Endothelial cell of umbilical vein (primary cell): ENCODE measurements at regions not wholly inside any gene's neighbourhood (a gene's known extent, or its start where the extent isn't known, plus 50 kb on each side); places are given as distances from the start of the nearest gene placed in this dataset.

Experiments
- BruUV-seq: library from RNA; stranded (reverse); fragments of 400-500 nt; replicated peaks from 2 replicates; lab custom pipeline; 2021; lab: Mats Ljungman, UMichigan
- CTCF ChIA-PET: fragments of 300-600, 350-600 bp; sonication (Branson Sonifier 250); formaldehyde crosslinking; loops from one replicate; lab custom pipeline; 2021; ENCODE audit warnings: antibody characterized with exemption, inconsistent platforms; lab: Charles Lee
- POLR2A ChIA-PET: fragments of 300-600, 350-600 bp; sonication (Branson Sonifier 250); formaldehyde crosslinking; loops from one replicate; lab custom pipeline; 2021; ENCODE audit warnings: antibody characterized with exemption, inconsistent platforms; lab: Charles Lee
- DNase-seq: peaks from one replicate; pipeline ENCODE4 v3.0.0-alpha.2; 2011; ENCODE audit warnings: low read depth, low spot score
- FAIRE-seq: peaks from 2 replicates; lab custom pipeline; 2011; peaks lifted over from hg19 to GRCh38; lab: Jason Lieb, UNC
- H2AFZ ChIP-seq: 2 replicates; pipeline ENCODE4 v1.6.0; 2012; ENCODE audit warnings: low read depth, low read length, control low read depth, inconsistent platforms
- H3K27ac ChIP-seq: 2 replicates; pipeline ENCODE4 v1.5.1; 2011; ENCODE audit warnings: low read depth, mild to moderate bottlenecking, control low read depth, low read length, moderate library complexity; ENCODE audit not compliant: insufficient read depth
- H3K27me3 ChIP-seq, 2 experiments: 2 replicates each; pipeline versions ENCODE4 v1.6.0 to v1.6.1; 2011; ENCODE audit warnings: low read length in 2 of 2, mixed read lengths in 1 of 2; ENCODE audit not compliant: control insufficient read depth in 2 of 2, insufficient read depth in 2 of 2
- H3K36me3 ChIP-seq, 2 experiments: 2 replicates in 1 of 2; 3 replicates in 1 of 2; pipeline ENCODE4 v1.5.1; 2011; ENCODE audit warnings: low read length in 2 of 2, mild to moderate bottlenecking in 1 of 2, moderate library complexity in 1 of 2; ENCODE audit not compliant: control insufficient read depth in 2 of 2, insufficient read depth in 2 of 2; ENCODE audit errors: extremely low read depth in 1 of 2
- H3K4me1 ChIP-seq: 3 replicates; pipeline ENCODE4 v1.5.1; 2011; ENCODE audit warnings: mild to moderate bottlenecking, low read length; ENCODE audit not compliant: control insufficient read depth, insufficient read depth; ENCODE audit errors: extremely low read depth
- H3K4me2 ChIP-seq: 2 replicates; pipeline ENCODE4 v1.6.1; 2011; ENCODE audit warnings: low read length, control low read depth, mixed read lengths; ENCODE audit not compliant: insufficient read depth
- H3K4me3 ChIP-seq, 3 experiments: fragments of 200-600 bp in 1 of 3; sonication (generic), shearing (Covaris generic) in 1 of 3; replicated peaks in 1 of 3; 2 replicates each; pipeline ENCODE4 v1.5.1; 2011 to 2016; ENCODE audit warnings: control low read depth in 3 of 3, low read length in 3 of 3, mild to moderate bottlenecking in 2 of 3, inconsistent platforms in 1 of 3, low read depth in 1 of 3, moderate library complexity in 1 of 3; ENCODE audit not compliant: insufficient read depth in 1 of 3
- H3K79me2 ChIP-seq: 2 replicates; pipeline ENCODE4 v1.6.0; 2012; ENCODE audit warnings: low read length, inconsistent platforms; ENCODE audit not compliant: control insufficient read depth, insufficient read depth
- H3K9ac ChIP-seq: replicated peaks from 2 replicates; pipeline ENCODE3; 2011; ENCODE audit warnings: low read length, control low read depth; ENCODE audit not compliant: insufficient read depth; ENCODE audit errors: extremely low read depth
- H3K9me1 ChIP-seq: replicated peaks from 3 replicates; pipeline ENCODE4 v1.6.0; 2011; ENCODE audit warnings: mild to moderate bottlenecking, low read length; ENCODE audit not compliant: control insufficient read depth, insufficient read depth; ENCODE audit errors: extremely low read depth
- H3K9me3 ChIP-seq: replicated peaks from 2 replicates; pipeline ENCODE4 v1.5.1; 2012; ENCODE audit warnings: low read length, inconsistent platforms; ENCODE audit not compliant: control insufficient read depth, insufficient read depth
- H4K20me1 ChIP-seq: replicated peaks from 2 replicates; pipeline ENCODE3; 2011; ENCODE audit warnings: mild to moderate bottlenecking, low read length; ENCODE audit not compliant: control insufficient read depth, insufficient read depth; ENCODE audit errors: extremely low read depth
- CTCF ChIP-seq, 2 donors: IDR thresholded peaks; 1 replicate in 1 of 2; 2 replicates in 1 of 2; pipeline ENCODE4 v1.5.1; 2011; ENCODE audit warnings: low read length in 2 of 2, mild to moderate bottlenecking in 2 of 2, moderate library complexity in 2 of 2, control low read depth in 1 of 2, inconsistent platforms in 1 of 2, low read depth in 1 of 2; ENCODE audit not compliant: insufficient read depth in 1 of 2; ENCODE audit errors: extremely low read depth in 1 of 2
- EZH2 ChIP-seq: IDR thresholded peaks from 2 replicates; pipeline ENCODE4 v1.6.1; 2012; ENCODE audit warnings: borderline replicate concordance, low read depth, mild to moderate bottlenecking, moderate library complexity, low read length, inconsistent platforms; ENCODE audit not compliant: severe bottlenecking
- FOS ChIP-seq: IDR thresholded peaks from 2 replicates; pipeline ENCODE4 v1.6.1; 2011; ENCODE audit warnings: mild to moderate bottlenecking, low read length, moderate library complexity, borderline replicate concordance; ENCODE audit not compliant: insufficient read depth
- GATA2 ChIP-seq: IDR thresholded peaks from 2 replicates; pipeline ENCODE4 v1.7.0; 2011; ENCODE audit warnings: low read depth, mild to moderate bottlenecking, moderate library complexity, mixed read lengths, low read length; ENCODE audit not compliant: insufficient read length, insufficient read depth
- JUN ChIP-seq: IDR thresholded peaks from 2 replicates; pipeline ENCODE4 v1.6.1; 2011; ENCODE audit warnings: borderline replicate concordance, low read depth; ENCODE audit not compliant: insufficient read length, insufficient read depth
- MYC ChIP-seq: IDR thresholded peaks from one replicate; pipeline ENCODE4 v1.6.1; 2011; ENCODE audit warnings: mild to moderate bottlenecking, low read depth, low read length
- POLR2A ChIP-seq: IDR thresholded peaks from 2 replicates; pipeline ENCODE4 v1.6.1; 2012; ENCODE audit warnings: low read depth, mild to moderate bottlenecking, control low read depth, low read length
- POLR2AphosphoS5 ChIP-seq: IDR thresholded peaks from 2 replicates; pipeline ENCODE4 v1.6.1; 2012; ENCODE audit warnings: low read depth, mild to moderate bottlenecking, control low read depth, low read length, moderate library complexity; ENCODE audit not compliant: insufficient read depth
- dilution Hi-C: fragments of 300-500 bp; cut with MboI; formaldehyde crosslinking; loops from one replicate; pipeline ENCODE4 v1.15.0; 2019; ENCODE audit warnings: low sequenced_read_pairs; ENCODE audit not compliant: extremely low pct_ligation_motif_present
- intact Hi-C: fragments of 100-400 bp; cut with micrococcal nuclease; formaldehyde crosslinking; loops from one replicate; pipeline ENCODE4 v1.10.0; 2022
- TF ChIP-seq, protein P1 (sequence below): IDR thresholded peaks from 2 replicates; pipeline ENCODE4 v1.6.1; 2011; ENCODE audit not compliant: insufficient read depth, insufficient read length

DNA sequence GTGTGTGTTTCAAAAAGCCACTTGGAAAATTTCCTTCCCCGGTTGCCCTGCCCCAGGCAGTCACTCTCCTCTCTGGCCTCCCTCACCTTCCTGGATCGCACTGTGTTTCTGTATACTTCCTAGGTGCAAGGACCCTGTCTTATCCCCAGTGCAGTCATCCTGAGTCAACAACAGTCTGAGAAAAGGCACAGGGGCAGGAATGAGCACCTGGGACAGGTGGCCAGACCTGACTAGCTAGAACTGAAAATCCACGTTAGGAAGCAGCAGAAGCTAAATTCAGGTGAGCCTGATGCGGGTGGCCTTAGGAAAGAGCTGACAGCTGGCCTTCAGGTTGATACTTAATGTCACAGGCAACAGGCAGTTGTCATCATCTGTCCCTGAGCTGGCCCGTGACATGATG, 62.9 kb upstream of the VGLL4 start:
- dilution Hi-C loops, result no loop called here
- H3K9ac ChIP-seq, result no peak overlapping the region
- DNase-seq, result no peak
- no peaks in the 10 kb centered on the region for H3K9me1 ChIP-seq
- BruUV-seq, result no TSS peak
- TF ChIP-seq, protein P1, sequence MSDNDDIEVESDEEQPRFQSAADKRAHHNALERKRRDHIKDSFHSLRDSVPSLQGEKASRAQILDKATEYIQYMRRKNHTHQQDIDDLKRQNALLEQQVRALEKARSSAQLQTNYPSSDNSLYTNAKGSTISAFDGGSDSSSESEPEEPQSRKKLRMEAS, result no peak
- TF ChIP-seq GATA2 (no peak), POLR2A (no peak), FOS (no peak), MYC (no peak), POLR2AphosphoS5 (no peak), CTCF (IDR thresholded peaks at IDR 0.05; ENCODE audit: extremely low read depth in 1 of 2, insufficient read depth in 1 of 2, low read depth in 1 of 2, low read length in 2 of 2) (no peak), EZH2 (no peak), JUN (no peak)
- H2AFZ ChIP-seq, result no peak overlapping the region
- no peaks in the 10 kb centered on the region for H3K27me3 ChIP-seq
- no peaks in the 10 kb centered on the region for H3K36me3 ChIP-seq
- H3K4me1 ChIP-seq, result no peaks in the 10 kb centered on the region
- no peak overlapping the region for H3K4me2 ChIP-seq
- H3K79me2 ChIP-seq, result no peaks in the 10 kb centered on the region
- H3K27ac ChIP-seq, result no peak overlapping the region
- POLR2A ChIA-PET, result no interaction called here
- CTCF ChIA-PET, result interaction anchor here (1.1 kb wide), 1 partner anchor 20 kb away, joined by 3 read pairs; no protein-coding TSS in a partner anchor
- no peak overlapping the region for H3K4me3 ChIP-seq
- intact Hi-C loops, result no loop called here
- H3K9me3 ChIP-seq, result no peaks in the 10 kb centered on the region
- no peaks in the 10 kb centered on the region for H4K20me1 ChIP-seq
- no peak for FAIRE-seq
